Superior temporal gyrus (tissue), 1 donor: ENCODE measurements at regions not wholly inside any gene's neighbourhood (a gene's known extent, or its start where the extent isn't known, plus 50 kb on each side); places are given as distances from the start of the nearest gene placed in this dataset.

Experiments used
- DNase-seq: peaks from one replicate; pipeline ENCODE4 v3.0.0-alpha.2; 2016; ENCODE audit errors: extremely low spot score

DNA sequence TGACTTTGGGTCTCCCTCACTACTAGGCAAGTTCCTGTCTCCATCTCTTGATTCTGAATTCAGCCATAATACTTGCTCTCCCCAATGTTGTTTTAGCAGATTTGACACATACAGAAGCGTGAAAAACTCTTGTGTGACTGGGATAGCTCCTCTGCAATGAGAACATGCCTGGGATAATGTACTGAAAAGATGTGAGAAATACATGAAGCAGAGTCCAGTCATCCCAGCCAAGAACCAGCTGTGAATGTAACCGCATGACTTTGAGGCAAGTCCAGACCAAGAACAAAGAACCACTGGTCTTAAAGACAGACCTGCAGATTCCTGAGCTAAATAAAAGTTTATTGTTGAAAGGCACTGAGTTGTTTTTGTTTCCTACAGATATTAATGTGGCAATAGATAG, 135.0 kb downstream of the NMUR2 start:
- DNase-seq: peak; percentile 19

DNA sequence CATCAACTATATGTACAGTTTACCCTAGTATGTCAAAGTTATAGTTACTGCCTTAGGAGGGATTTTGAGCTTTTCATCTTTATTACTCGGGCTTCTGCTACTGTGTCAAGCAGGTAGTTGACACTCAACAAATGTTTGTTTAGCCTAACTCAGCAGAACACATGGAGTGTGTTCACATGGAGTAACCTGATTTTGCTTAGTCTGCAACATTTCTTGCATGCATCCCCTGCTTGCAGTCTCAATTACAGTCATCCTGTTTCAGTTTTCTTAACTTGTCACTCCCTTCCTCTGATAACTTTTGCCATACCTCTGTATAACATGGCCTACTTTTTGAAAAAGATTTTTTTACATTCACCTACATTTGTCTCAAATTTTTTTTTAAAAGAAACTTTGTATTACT, 135.5 kb downstream of the NMUR2 start:
- no peak for DNase-seq

DNA sequence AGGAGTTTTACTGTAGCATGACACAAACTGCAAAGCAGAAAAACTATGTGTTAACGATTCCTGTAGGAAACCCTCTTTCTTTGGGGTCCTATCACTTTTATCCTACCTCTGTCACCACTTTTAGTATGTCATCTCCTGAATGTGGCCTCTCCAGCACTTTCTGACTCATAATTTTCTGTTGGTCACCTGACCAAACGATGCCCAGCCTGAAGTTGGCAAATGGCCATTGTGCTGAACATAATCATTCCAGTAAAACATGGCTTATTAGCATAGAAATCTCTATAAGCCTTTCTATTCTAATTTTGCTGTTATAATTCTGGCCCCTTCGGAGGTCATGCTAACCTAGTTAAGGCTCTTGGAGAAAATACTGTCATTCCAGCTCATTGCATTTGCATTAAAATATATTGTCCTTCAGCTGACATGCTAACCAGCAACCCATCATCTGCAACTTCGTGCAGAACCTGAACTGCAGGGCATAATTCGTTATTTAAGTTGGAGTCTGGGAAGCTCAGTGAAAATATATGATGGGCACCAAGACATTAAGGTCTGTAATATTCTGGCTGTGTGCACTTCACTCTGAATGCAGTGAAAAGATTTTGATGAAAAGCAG, 140.3 kb downstream of the NMUR2 start:
- no peak for DNase-seq

DNA sequence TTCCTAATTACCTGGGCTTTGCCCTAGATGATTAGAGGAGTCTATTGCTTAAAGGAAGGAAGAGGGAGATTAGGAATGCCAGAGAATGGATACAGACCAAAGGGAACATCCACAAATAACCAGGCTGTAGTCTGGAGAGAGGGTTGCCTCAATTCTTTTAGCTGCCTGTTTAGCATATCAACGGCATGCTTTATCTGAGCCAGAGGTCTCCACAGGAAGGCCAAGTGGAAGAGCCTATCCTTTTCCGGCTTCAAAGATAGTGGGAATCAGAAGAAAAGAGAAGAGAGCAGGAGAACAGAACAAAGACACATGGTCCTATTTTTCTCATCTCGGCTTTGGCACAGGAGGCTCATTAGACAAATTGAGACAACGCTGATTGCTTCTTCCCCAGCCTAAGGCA, 142.4 kb downstream of the NMUR2 start:
- DNase-seq: no peak

DNA sequence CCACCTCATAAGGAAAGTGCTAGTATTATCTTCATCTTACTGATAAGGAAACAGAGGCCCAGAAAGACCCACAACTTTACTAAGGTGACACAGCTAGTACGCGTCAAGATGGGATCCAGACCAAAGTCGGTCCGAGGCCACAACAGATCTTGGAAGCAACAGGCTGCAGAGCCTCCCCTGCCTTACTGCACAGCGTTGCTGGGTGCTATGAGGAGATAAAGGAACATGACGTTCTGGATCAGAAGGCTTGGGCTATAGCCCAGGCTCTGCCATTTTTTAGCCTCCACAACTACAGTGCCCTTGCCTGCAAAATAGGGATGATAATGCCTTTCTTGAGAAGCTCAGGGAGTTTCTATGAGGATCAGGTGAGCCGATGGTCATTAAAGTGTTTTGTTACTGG, 144.1 kb downstream of the NMUR2 start:
- DNase-seq: no peak

DNA sequence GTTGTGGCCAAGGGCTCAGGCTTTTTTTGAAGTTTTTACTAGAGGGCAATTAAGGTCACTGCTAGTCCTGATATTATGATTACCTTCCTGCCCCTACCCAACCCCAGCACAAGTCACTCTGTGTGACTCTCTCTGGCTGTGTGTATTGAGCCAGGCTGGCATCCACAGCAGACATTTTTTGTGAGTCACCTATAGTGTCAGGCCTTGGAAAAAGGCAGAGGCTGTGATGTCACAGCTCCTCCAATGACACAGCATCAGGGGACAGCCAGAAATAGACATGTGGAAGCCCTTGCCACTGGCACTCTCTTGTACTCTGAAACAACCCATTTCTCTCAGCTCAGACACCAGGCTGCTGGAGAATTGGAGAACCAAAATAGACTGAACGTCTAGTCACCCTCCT, 145.4 kb downstream of the NMUR2 start:
- no peak for DNase-seq

DNA sequence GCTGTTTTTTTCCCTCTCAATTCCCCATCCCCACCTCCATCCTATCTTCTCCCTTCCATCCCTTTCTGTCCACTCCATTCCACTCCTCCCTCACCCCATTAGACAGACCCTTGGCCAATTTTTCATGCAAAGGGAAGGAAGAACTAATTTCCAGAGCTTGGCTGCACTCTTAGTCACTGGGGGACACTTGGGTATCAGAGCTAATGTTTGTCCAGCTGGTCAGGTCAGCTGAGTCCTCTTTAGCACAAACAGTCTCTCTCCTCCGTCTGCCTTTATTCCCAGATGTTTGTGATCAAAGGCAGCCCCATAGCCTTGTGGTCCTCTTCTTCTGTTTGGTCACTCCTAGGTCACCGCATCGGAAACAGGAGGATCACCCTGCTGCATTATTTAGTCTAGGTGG, 148.5 kb downstream of the NMUR2 start:
- DNase-seq: no peak

DNA sequence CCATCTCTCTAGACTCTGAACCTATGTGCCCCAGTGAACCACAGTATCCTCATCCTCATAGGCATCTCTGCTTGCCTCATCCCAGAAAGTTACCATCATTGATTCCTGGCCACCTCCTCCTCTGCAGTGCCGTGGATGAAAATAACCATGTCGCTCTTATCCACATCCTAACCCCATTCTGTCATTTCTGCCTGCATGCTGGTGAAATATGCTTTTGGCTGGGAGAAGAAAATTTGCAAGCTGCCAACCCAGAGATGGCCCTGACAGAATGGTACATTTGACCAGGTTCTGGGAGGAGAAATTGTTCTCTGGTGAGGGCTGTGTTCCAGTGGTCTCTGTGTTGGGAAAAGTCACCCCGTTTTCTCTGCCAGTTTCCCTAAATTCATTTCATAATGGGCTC, 149.7 kb downstream of the NMUR2 start:
- DNase-seq: no peak

DNA sequence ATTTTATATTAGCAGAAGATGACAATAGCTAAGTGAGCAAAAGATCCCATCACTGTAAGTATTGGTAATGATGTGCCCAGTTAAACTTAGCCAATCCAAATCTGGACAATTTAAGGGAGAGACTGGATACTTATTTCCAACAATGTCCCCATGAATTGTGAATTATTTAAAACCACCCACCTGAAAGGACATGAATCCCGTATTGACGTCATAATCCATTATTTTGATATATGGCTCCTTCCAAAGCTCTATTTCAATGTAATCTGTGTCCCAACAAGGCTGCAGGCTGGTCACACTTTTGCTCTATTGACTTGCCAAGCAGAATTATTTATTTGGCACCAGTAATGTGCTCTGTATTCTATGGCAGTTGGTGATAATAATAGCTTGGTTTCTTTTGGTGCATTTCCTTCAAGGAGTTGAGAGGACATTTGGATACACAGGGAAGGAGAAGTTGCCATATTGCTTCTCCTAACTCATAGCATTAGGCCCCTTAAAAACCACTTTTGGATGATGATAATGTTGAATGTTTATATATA, 157.2 kb downstream of the NMUR2 start:
- DNase-seq: no peak

DNA sequence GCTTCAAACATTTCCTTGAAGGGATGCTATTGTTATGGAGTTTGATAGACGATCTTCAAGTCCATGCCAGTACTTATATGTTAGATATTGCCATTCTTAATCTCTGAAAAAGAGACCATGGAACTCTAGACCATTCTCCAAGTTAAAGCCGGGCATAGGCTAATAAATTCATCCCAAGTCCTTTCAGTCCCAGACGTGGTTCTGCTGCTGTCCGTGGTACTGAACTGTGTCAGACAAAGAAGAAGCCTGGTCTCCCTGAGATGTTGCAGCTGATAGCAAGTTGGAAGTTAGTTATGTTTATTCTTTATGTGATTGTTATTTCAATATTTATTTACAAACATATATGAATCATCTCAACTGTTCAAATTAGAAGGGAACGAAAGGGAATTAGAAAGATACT, 158.7 kb downstream of the NMUR2 start:
- DNase-seq: no peak

DNA sequence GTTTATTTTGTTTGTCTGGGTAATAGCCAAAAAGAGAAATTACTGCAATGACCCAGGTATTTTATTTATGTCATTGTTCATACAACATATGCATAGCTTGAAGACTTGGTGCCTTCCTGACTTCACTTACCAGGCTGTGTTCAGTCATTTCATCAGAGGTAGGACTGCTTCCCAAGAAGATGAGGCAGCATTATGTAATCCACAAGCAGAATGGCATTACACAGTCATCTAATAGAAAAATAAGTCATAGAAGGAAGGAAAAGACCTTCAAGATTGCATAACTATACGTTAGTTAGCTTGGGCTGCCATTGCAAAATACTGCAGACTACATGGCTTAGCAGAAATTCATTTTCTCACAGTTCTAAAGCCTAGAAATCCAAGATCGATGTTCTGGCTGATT, 167.5 kb downstream of the NMUR2 start:
- no peak for DNase-seq

DNA sequence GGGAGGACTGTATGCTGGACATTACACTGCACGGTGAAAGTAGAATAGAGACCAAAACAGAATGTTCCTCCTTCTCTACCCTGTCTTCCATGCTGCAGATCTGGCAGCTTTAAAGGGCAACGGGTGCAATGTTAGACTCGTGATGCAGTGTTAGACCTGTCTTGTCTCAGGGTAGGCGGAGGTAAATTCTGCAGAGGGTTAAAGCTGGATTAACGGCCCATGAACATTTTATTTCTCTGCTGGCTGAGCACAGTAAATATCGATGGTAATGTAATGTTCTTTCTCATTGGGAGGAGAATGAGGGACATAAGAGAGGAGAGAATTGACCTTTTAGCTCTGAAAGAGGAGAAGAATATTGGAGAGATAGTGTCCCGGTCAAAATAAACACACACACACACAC, 178.9 kb downstream of the NMUR2 start:
- no peak for DNase-seq

DNA sequence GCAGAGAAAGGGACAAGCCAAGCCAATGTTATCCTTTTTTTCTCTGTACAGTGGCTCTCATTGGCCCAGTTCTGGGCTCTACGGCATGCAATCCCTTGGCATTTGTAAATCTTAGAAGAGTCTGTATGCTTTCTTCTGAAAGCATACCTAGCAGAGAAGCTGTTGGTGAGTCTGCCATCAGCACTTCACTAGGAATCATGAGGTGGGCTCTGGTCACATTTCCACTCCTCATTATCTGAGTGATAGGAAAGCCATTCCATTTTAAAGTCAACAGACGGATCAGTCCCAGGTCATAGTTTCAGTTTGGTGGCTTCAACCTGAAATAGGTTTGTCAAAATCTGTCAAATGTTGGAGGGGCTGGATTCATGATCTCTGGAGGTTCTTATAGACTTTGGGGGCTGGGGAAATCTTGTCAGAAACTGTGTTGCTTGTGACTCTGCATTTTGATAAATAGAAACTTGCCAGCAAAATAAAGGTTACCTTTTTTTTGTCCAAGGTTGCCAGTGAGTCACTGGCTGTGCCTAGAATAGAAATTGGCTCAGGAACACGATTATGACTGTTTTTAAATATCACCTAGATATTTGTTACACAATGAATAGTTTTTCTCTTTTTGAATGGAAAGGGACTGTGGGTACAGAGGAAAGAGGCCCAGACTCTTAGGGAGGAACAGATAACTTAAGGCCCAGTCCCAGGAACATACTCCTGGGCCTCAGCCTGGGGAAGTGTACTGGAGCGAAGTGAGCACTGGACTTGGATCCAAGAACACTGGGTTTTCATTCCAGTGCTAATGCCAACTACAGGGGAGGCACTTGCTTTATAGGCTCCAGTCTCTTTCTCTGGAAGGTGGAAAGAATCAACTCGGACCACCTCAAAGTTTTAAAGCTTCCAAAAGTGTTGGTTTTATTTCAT, 183.1 kb downstream of the NMUR2 start:
- DNase-seq: no peak

DNA sequence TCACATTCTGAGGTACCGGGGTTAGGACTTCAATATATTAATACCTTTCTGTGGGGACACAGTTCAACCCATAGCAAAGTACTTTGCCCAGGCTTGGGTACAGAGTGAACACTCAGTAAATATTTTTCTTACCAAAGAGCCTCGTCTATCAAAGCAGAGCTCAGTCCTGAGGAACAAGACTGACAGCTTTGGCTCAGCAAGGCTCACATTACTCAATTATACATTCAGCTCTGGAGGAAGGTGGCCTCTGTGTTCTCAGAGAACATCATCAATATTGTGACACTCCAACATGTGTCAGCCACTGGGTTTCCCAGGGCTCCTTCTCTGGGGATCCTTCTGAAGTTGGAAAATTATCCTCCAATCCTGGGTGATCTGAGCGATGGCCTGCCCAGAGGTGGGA, 186.4 kb downstream of the NMUR2 start:
- DNase-seq: no peak

DNA sequence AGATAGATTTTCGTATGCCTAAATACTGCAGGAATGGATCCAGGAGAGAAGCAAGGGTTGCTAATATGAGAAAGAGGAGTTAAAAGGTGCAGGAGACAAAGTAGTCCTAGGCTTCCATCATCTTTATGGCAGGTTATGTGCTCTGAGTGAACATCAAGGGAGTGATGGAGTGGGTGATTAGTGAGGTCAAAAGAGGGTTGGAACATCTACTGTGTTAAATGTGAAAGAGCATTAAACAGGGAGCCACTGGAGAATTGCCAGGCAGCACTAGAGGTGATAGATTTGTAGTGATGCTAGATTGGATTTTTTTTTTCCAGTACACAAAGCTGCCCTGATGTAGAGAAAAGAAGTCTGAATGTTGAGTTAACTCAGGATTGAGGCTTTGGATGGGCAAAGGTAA, 199.3 kb downstream of the NMUR2 start:
- no peak for DNase-seq

DNA sequence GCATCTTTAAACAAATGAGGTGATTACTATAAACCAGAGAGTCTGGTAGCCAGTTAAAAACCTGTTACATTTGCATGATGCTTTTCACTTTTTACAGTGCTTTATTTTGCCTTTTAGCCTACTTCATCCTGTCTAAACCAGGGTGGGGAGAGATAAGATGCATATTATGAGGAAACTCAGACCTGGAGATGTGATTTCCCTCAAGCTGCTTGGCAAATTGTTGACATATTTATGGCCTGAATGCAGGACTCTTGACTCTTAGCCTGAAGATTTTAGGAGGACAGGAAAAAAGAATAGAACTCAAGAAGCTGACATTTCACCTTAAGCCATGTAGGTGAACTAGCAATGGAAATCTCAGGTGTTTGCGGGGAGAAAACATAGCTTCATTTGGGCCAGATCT, 202.8 kb downstream of the NMUR2 start:
- DNase-seq: no peak

DNA sequence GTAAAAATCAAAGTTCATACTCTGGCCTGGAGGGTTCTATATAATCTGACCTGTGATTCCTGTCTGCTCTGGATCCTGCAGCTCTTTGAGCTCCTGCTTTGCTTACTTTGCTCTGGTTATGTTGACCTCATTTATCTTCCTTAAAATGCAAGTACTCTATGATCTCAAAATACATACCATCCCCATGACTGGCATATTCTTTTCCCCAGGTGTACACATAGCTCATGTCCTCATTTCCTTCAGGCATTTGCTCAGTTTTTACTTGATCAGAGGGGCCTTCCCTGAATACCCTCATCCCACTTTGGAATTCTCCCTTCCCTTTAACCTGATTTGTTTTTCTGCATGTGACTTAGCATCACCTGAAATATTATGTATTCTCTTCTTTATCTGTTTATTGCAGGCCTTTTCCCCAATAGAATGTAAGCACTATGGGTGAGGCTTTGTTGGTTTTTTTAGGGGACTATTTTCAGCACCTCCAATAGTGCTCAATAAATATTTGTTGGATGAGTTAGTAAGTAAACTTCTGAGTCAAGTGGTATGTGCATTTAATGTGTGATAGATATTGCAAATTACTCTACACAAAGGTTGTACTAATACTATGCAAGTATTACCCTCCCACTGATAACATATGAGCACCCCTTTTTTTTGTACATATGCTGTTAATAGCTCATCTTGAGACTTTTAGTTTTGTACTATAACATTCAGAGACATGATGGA, 211.5 kb downstream of the NMUR2 start:
- no peak for DNase-seq

DNA sequence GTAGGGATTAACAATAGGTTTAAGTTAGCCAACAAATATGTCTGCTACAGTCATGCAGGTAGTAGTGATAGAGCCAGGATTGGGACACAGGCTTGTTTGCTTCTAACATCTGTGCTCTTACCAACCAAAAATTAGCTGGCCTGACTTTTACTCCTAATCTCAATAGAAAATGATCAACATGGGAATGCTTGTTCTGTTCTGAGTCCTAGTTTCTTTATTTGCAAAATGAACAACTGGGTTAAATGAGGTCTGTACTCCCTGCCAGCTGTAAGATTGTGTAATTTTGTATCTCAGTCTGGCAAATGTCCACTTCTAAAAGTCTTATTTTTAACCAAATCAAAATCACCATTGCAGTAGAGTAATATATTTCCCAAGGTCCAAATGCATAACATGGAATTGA, 216.8 kb downstream of the NMUR2 start:
- no peak for DNase-seq

DNA sequence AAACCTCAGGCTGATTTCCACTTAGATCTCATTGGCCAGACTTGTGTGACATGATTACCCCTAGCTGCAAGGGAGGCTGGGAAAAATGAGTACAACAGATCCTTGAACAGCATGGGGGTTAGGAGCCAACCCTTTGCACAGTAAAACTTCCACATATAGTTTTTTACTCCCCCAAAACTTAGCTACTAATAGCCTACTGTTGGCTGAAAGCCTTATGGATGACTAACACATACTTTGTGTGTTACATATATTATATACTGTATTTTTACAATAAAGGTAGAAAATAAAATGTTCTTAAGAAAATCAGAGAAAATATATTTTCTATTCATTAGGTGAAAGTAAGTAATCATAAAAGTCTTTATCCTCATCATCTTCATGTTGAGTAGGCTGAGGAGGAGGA, 217.4 kb downstream of the NMUR2 start:
- no peak for DNase-seq

DNA sequence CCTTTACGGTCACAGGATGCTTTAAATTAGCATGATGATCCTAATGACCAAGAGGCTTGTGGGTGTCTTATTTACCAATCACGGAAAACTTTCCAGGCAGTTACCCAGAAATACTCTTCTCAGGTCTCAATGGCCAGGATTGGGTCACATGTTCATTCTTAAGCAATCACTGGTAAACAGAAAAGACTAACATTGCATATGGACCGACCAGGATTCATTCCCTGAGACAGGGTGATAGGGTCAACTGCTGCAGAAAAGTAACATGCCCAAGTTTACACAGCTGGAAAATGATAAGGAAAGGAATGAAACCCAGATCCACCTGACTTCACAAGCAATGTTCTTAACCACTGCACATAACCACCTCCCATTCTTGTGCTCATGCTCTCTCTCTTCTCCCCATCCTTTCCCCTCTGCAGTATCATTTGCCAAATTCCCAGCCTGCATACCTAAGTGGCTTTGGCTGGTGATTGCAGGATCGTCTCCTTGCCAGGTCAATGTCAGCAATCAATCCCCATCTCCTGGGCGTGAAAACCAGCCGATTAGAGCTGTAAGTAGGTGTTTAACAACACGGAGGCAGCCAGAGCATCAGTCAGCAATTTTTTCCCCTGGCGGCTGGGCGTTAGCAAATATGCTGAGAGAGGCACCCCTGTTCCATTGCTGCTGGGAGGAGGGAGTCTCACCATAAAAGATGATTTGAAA, 219.4 kb downstream of the NMUR2 start:
- DNase-seq: no peak

DNA sequence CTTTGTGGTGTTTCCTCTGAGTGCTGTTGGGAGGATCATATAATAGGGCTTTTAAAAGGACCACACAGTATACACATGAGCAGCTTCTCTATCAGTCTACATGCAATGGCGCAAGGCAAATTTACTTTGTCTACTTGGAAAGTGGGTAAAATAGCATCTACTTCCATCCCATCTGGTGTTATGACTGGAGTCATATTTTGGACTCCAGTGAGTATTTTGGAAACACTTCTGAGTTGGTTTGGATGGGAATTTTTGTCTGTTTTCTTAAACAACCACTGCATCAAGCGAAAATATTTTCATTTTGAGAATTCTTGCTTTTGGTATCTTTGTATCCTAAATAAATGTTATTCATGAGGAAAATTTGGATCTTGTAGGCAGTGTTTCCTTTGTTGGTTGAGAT, 220.8 kb downstream of the NMUR2 start:
- DNase-seq: no peak

DNA sequence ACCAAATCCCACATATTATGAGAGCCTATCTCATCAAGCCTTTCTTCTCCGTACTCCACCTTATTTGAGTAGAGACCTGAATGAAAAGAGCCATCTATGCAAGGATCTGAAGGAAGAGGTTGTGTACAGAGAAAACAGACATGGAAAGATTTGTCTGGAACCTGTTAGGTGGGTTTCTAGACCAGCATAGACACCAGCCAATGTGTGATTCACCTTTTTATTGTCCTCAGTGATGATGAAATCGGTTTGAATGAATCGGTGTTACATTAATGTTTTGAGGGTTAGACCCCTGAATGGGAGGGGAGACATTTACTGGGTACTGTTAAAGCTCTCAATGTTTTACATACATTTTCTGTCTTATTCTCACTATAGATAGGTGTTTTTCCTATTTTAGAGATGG, 223.6 kb downstream of the NMUR2 start:
- DNase-seq: no peak
